ENCODE measurements at regions not wholly inside any gene's neighbourhood (a gene's known extent, or its start where the extent isn't known, plus 50 kb on each side); places are given as distances from the start of the nearest gene placed in this dataset.
"Not testable (repeated sequence)": the region's sequence is repeated elsewhere in the genome, so short reads cannot be mapped to it uniquely, and the experiment has no call there.

GRCh38 chr20:29314294-29314693 lies 1943.2 kb upstream of the DEFB115 start:
- no peak overlapping the region for H3K4me3 Mint-ChIP-seq
- CTCF ChIA-PET = no interaction called here
- ATAC-seq (no peak), DNase-seq (ENCODE audit: low spot score) (no peak)
- H3K27me3 Mint-ChIP-seq (ENCODE audit: low read depth) = peaks cover 40% of the 10 kb centered on the region
- H3K27ac Mint-ChIP-seq = no peak overlapping the region
- peaks cover 79% of the 10 kb centered on the region for H3K36me3 Mint-ChIP-seq
- POLR2A ChIA-PET = no interaction called here
- no peaks in the 10 kb centered on the region for H3K4me1 Mint-ChIP-seq
- peaks cover 82% of the 10 kb centered on the region for H3K9me3 Mint-ChIP-seq
- TF ChIP-seq ZNF671 (CRISPR knock-in tag; IDR thresholded peaks at IDR 0.05) (no peak), E2F1 (CRISPR knock-in tag; IDR thresholded peaks at IDR 0.05) (no peak), FOXJ3 (CRISPR knock-in tag; IDR thresholded peaks at IDR 0.05; ENCODE audit: borderline replicate concordance) (no peak), TP53 (CRISPR knock-in tag; IDR thresholded peaks at IDR 0.05) (no peak)

GRCh38 chr20:29318871-29319461 lies 1938.5 kb upstream of the DEFB115 start:
- no peaks in the 10 kb centered on the region for H3K4me1 Mint-ChIP-seq
- DNase-seq (ENCODE audit: low spot score) (no peak), ATAC-seq (no peak)
- no peak overlapping the region for H3K27ac Mint-ChIP-seq
- CTCF ChIA-PET = no interaction called here
- POLR2A ChIA-PET = no interaction called here
- no peak for TF ChIP-seq CREB1 (CRISPR knock-in tag; IDR thresholded peaks at IDR 0.05)
- no peak for TF ChIP-seq MYBL2 (CRISPR knock-in tag; IDR thresholded peaks at IDR 0.05)
- TF ChIP-seq CBFB (CRISPR knock-in tag; IDR thresholded peaks at IDR 0.05; ENCODE audit: low read depth) = no peak
- no peak for TF ChIP-seq E2F4 (CRISPR knock-in tag; IDR thresholded peaks at IDR 0.05; ENCODE audit: borderline replicate concordance, low read depth)
- TF ChIP-seq NR3C1 (CRISPR knock-in tag; conservative IDR thresholded peaks at IDR 0.05; ENCODE audit: low read depth) = no peak
- TF ChIP-seq ATF1 (CRISPR knock-in tag; IDR thresholded peaks at IDR 0.05) = no peak
- TF ChIP-seq CREM (CRISPR knock-in tag; IDR thresholded peaks at IDR 0.05) = no peak
- no peak for TF ChIP-seq TEAD4 (CRISPR knock-in tag; IDR thresholded peaks at IDR 0.05)
- H3K4me3 Mint-ChIP-seq = no peak overlapping the region
- peaks cover 67% of the 10 kb centered on the region for H3K9me3 Mint-ChIP-seq
- peaks cover 30% of the 10 kb centered on the region for H3K27me3 Mint-ChIP-seq (ENCODE audit: low read depth)
- H3K36me3 Mint-ChIP-seq = peaks cover 66% of the 10 kb centered on the region

GRCh38 chr20:29319725-29320124 lies 1937.7 kb upstream of the DEFB115 start:
- Mint-ChIP-seq H3K36me3 (peaks cover 63% of the 10 kb centered on the region), H3K27ac (no peak overlapping the region), H3K4me3 (no peak overlapping the region), H3K9me3 (peaks cover 60% of the 10 kb centered on the region), H3K4me1 (no peaks in the 10 kb centered on the region), H3K27me3 (ENCODE audit: low read depth) (peaks cover 22% of the 10 kb centered on the region)
- ChIA-PET CTCF (no interaction called here), POLR2A (no interaction called here)
- TF ChIP-seq, protein P1, sequence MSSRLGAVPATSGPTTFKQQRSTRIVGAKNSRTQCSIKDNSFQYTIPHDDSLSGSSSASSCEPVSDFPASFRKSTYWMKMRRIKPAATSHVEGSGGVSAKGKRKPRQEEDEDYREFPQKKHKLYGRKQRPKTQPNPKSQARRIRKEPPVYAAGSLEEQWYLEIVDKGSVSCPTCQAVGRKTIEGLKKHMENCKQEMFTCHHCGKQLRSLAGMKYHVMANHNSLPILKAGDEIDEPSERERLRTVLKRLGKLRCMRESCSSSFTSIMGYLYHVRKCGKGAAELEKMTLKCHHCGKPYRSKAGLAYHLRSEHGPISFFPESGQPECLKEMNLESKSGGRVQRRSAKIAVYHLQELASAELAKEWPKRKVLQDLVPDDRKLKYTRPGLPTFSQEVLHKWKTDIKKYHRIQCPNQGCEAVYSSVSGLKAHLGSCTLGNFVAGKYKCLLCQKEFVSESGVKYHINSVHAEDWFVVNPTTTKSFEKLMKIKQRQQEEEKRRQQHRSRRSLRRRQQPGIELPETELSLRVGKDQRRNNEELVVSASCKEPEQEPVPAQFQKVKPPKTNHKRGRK (CRISPR knock-in tag; IDR thresholded peaks at IDR 0.05; ENCODE audit: borderline replicate concordance) = no peak
- TF ChIP-seq, protein P2, sequence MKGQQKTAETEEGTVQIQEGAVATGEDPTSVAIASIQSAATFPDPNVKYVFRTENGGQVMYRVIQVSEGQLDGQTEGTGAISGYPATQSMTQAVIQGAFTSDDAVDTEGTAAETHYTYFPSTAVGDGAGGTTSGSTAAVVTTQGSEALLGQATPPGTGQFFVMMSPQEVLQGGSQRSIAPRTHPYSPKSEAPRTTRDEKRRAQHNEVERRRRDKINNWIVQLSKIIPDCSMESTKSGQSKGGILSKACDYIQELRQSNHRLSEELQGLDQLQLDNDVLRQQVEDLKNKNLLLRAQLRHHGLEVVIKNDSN (CRISPR knock-in tag; IDR thresholded peaks at IDR 0.05) = no peak
- TF ChIP-seq ZBTB21 (CRISPR knock-in tag; IDR thresholded peaks at IDR 0.05; ENCODE audit: borderline replicate concordance) (no peak), ZNF671 (CRISPR knock-in tag; IDR thresholded peaks at IDR 0.05) (no peak)
- TF ChIP-seq, protein P3, sequence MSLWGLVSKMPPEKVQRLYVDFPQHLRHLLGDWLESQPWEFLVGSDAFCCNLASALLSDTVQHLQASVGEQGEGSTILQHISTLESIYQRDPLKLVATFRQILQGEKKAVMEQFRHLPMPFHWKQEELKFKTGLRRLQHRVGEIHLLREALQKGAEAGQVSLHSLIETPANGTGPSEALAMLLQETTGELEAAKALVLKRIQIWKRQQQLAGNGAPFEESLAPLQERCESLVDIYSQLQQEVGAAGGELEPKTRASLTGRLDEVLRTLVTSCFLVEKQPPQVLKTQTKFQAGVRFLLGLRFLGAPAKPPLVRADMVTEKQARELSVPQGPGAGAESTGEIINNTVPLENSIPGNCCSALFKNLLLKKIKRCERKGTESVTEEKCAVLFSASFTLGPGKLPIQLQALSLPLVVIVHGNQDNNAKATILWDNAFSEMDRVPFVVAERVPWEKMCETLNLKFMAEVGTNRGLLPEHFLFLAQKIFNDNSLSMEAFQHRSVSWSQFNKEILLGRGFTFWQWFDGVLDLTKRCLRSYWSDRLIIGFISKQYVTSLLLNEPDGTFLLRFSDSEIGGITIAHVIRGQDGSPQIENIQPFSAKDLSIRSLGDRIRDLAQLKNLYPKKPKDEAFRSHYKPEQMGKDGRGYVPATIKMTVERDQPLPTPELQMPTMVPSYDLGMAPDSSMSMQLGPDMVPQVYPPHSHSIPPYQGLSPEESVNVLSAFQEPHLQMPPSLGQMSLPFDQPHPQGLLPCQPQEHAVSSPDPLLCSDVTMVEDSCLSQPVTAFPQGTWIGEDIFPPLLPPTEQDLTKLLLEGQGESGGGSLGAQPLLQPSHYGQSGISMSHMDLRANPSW (CRISPR knock-in tag; conservative IDR thresholded peaks at IDR 0.05; ENCODE audit: low read depth) = no peak
- ATAC-seq = no peak
- DNase-seq (ENCODE audit: low spot score) = no peak

DNA sequence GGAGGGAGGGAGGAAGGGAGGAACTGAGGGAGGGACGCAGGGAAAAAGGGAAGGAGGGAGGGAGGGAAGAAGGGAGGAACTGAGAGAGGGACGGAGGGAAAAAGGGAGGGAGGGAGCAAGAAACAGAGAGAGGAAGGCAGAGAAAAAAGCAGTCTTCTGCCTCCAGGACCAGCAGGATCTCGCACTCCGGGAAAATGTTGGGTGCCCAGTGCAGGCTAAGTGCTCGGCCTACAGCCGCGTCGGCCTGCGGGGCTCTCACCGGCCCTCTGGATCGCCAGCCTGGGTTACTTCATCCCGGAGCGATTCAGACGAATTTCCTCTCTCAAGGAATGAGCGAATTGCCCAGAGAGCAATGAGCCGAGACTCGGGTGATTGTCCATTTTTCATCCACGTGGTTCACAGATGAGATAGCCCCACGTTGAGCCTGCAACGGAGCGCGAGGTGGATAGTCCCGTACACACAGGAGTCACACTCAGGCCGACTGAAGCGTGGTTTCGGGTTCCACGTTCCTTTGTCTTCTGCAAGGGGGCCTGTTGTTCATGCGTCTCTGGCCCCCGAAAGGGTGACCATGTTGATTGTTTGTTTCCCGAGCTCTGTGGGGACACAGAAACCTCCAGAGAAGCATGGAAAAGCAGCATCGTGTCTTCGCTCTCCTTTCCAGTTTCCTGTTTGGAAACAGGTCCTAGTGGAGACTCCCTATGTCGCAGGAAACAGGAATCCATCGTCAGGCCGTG lies 1937.1 kb upstream of the DEFB115 start:
- Mint-ChIP-seq H3K36me3 (peaks cover 63% of the 10 kb centered on the region), H3K27me3 (ENCODE audit: low read depth) (peaks cover 22% of the 10 kb centered on the region), H3K9me3 (peaks cover 58% of the 10 kb centered on the region)
- DNase-seq (ENCODE audit: low spot score); POLR2A ChIA-PET; H3K27ac Mint-ChIP-seq; H3K4me3 Mint-ChIP-seq; CTCF ChIA-PET; ATAC-seq; H3K4me1 Mint-ChIP-seq: not testable (repeated sequence)

DNA sequence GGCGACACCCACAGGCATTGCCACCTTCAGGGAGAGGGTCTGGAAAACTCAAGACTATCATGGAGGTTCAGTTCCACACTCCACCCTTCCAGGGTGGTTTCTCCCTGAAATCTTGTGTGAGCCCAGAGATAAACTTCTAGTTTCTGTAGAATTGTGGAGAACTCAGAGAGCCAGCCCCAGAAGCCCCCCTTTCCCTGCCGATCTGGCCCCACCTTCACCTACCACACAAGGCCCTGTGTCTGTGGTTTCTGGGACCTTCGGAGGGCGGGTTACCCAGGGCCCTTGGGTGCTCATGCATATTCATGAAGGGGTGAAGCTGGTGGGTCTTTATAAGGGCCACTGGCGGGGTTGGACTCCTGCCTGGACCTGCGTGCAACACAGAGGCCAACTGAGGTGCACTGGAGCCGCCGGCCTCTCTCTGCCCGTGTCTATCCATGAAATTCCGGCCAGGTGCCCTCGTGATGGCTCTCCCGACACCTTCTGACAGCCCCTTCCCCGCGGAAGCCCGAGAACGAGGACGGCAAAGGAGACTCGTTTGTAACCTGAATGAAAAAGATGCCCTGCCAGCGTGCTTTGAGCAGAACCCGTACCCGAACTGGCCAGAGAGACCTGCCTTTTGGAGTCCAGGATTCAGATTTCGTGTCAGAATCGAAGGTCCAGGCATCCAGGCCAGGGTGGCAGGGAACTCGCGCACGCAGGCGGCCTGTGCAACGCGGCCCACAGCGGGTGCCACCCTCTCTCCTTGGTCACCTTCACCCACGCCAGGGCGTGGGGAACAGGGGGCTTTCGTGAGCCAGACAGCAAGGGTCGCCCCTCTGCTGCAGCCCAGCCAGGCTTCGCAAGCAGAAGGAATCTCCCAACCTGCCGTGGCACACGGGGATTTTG lies 1933.6 kb upstream of the DEFB115 start:
- Mint-ChIP-seq H3K36me3 (peaks cover 68% of the 10 kb centered on the region), H3K9me3 (peaks cover 58% of the 10 kb centered on the region), H3K27me3 (ENCODE audit: low read depth) (peaks cover 34% of the 10 kb centered on the region)
- H3K4me3 Mint-ChIP-seq; POLR2A ChIA-PET; CTCF ChIA-PET; DNase-seq (ENCODE audit: low spot score); ATAC-seq; H3K27ac Mint-ChIP-seq; H3K4me1 Mint-ChIP-seq: not testable (repeated sequence)
